HUES48 (cell line): ENCODE measurements at regions not wholly inside any gene's neighbourhood (a gene's known extent, or its start where the extent isn't known, plus 50 kb on each side); places are given as distances from the start of the nearest gene placed in this dataset.

Experiments used
- H3K27ac ChIP-seq: one replicate; pipeline ENCODE4 v1.7.0; 2013; ENCODE audit warnings: low read depth, low read length, inconsistent platforms
- H3K27me3 ChIP-seq: 2 replicates; pipeline ENCODE4 v1.6.1; 2013; ENCODE audit warnings: mild to moderate bottlenecking, low read length; ENCODE audit not compliant: control insufficient read depth, insufficient read depth
- H3K36me3 ChIP-seq: 2 replicates; pipeline ENCODE4 v1.6.1; 2013; ENCODE audit warnings: low read length; ENCODE audit not compliant: control insufficient read depth, insufficient read depth
- H3K4me1 ChIP-seq: 2 replicates; pipeline ENCODE4 v1.6.1; 2013; ENCODE audit warnings: mild to moderate bottlenecking, low read length; ENCODE audit not compliant: control insufficient read depth, insufficient read depth
- H3K4me3 ChIP-seq: 2 replicates; pipeline ENCODE4 v1.5.1; 2013; ENCODE audit warnings: mild to moderate bottlenecking, low read depth, low read length
- H3K9ac ChIP-seq: 2 replicates; pipeline ENCODE4 v1.6.1; 2013; ENCODE audit warnings: mild to moderate bottlenecking, low read depth, low read length, moderate library complexity
- H3K9me3 ChIP-seq: 2 replicates; pipeline ENCODE4 v1.6.1; 2013; ENCODE audit warnings: low read length; ENCODE audit not compliant: control insufficient read depth, insufficient read depth

- no peak overlapping the region for H3K9ac ChIP-seq
Observed at GRCh38 chr3:181976526-181976925, 264.8 kb downstream of the SOX2 start.

GRCh38 chr3:181985386-181985785, 273.7 kb downstream of the SOX2 start:
- Histone ChIP-seq H3K27ac (no peak overlapping the region), H3K4me1 (peaks cover 14% of the 10 kb centered on the region), H3K4me3 (no peak overlapping the region), H3K9me3 (no peaks in the 10 kb centered on the region), H3K36me3 (no peaks in the 10 kb centered on the region), H3K27me3 (no peaks in the 10 kb centered on the region), H3K9ac (no peak overlapping the region)

More at GRCh38 chr3:181976526-181976925, 264.8 kb downstream of the SOX2 start:
- Histone ChIP-seq H3K36me3 (no peaks in the 10 kb centered on the region), H3K27me3 (no peaks in the 10 kb centered on the region), H3K4me1 (peaks cover 3% of the 10 kb centered on the region; the same call in 1 of the 2 replicates), H3K9me3 (no peaks in the 10 kb centered on the region), H3K27ac (no peak overlapping the region), H3K4me3 (no peak overlapping the region)

GRCh38 chr3:181987736-181988135, 276.0 kb downstream of the SOX2 start:
- Histone ChIP-seq H3K4me3 (no peak overlapping the region), H3K27me3 (no peaks in the 10 kb centered on the region), H3K9ac (no peak overlapping the region), H3K36me3 (no peaks in the 10 kb centered on the region), H3K9me3 (no peaks in the 10 kb centered on the region), H3K27ac (no peak overlapping the region), H3K4me1 (peaks cover 10% of the 10 kb centered on the region)

DNA sequence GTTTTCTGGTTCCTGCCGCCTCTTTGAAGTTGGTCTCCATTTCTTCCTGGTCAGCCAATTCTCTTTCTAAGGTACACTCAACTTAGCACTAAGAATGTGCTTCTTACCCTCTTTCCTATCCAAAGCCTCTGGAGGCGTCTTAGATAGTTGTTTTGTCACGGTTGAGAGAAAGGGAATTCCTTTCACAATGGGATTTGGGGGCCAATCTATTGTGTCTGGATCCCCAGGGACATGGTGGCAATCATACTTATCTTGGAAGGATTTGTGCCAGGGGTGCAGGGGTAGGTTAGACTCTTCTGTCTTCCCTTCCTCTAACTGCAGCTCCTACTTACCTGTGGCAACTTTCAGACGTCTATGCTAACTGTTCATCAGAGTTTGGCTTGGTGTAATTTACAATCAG, 287.1 kb downstream of the SOX2 start:
- H3K9ac ChIP-seq: no peak overlapping the region
- H3K4me3 ChIP-seq: no peak overlapping the region
- H3K4me1 ChIP-seq: peaks cover 8% of the 10 kb centered on the region
- no peaks in the 10 kb centered on the region for H3K36me3 ChIP-seq
- H3K27ac ChIP-seq: no peak overlapping the region
- no peaks in the 10 kb centered on the region for H3K9me3 ChIP-seq
- no peaks in the 10 kb centered on the region for H3K27me3 ChIP-seq

GRCh38 chr3:181999314-181999713, 287.6 kb downstream of the SOX2 start:
- H3K4me3 ChIP-seq: no peak overlapping the region
- H3K9me3 ChIP-seq: no peaks in the 10 kb centered on the region
- H3K27me3 ChIP-seq: no peaks in the 10 kb centered on the region
- H3K4me1 ChIP-seq: peaks cover 8% of the 10 kb centered on the region
- no peak overlapping the region for H3K27ac ChIP-seq
- H3K36me3 ChIP-seq: no peaks in the 10 kb centered on the region
- H3K9ac ChIP-seq: no peak overlapping the region

GRCh38 chr3:182000447-182000846, 288.7 kb downstream of the SOX2 start:
- H3K9me3 ChIP-seq: no peaks in the 10 kb centered on the region
- no peak overlapping the region for H3K4me3 ChIP-seq
- no peak overlapping the region for H3K27ac ChIP-seq
- H3K9ac ChIP-seq: no peak overlapping the region
- no peaks in the 10 kb centered on the region for H3K27me3 ChIP-seq
- no peaks in the 10 kb centered on the region for H3K36me3 ChIP-seq
- H3K4me1 ChIP-seq: peaks cover 8% of the 10 kb centered on the region

DNA sequence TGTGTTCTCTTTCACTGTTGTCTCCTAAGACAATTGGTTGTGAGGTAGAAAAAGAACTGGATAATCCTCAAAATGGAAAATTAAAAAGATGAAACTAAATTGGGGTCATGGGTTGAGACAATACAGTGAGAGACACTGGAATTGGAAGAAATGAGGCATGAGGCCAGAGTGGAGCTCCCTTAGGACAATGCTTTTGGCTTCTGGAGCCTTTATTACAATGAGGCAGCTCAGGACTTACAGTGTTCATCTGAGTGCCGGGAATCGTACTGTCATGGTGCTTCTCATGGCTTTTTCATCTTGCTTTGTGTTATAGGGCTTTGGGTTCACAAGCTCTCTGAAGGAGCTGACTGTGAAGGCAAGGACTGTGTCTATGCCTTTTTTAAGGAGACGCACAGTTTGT, 293.5 kb downstream of the SOX2 start:
- no peak overlapping the region for H3K4me3 ChIP-seq
- H3K4me1 ChIP-seq: peaks cover 14% of the 10 kb centered on the region
- no peak overlapping the region for H3K27ac ChIP-seq
- no peaks in the 10 kb centered on the region for H3K9me3 ChIP-seq
- H3K27me3 ChIP-seq: no peaks in the 10 kb centered on the region
- no peak overlapping the region for H3K9ac ChIP-seq
- no peaks in the 10 kb centered on the region for H3K36me3 ChIP-seq

GRCh38 chr3:182005701-182006100, 294.0 kb downstream of the SOX2 start:
- Histone ChIP-seq H3K4me3 (no peak overlapping the region), H3K9ac (no peak overlapping the region), H3K27ac (no peak overlapping the region), H3K4me1 (peaks cover 9% of the 10 kb centered on the region), H3K9me3 (no peaks in the 10 kb centered on the region), H3K36me3 (no peaks in the 10 kb centered on the region), H3K27me3 (no peaks in the 10 kb centered on the region)

DNA sequence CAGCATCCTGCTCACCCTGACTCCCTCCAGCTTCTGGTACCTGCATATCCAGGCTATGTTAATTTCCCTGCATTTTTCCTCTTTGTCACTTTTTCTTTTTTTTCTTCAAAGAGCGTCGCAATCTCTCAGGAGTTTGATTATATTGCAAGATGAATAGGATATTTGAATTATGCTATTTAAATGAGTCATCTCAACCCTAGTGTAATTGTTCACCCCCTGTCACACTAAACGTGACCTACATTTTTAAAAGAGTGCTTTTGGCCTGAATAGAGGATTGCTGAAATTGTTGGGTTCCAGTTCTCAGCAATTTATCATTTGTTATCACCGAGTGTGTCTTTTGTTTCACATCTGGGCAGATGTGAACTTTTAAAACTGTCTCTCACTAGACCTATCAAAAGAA, 294.7 kb downstream of the SOX2 start:
- no peak overlapping the region for H3K27ac ChIP-seq
- H3K4me1 ChIP-seq: peaks cover 10% of the 10 kb centered on the region
- no peak overlapping the region for H3K9ac ChIP-seq
- no peaks in the 10 kb centered on the region for H3K36me3 ChIP-seq
- no peak overlapping the region for H3K4me3 ChIP-seq
- H3K9me3 ChIP-seq: no peaks in the 10 kb centered on the region
- H3K27me3 ChIP-seq: no peaks in the 10 kb centered on the region

GRCh38 chr3:182007441-182007840, 295.7 kb downstream of the SOX2 start:
- Histone ChIP-seq H3K27me3 (no peaks in the 10 kb centered on the region), H3K36me3 (no peaks in the 10 kb centered on the region), H3K4me1 (peaks cover 14% of the 10 kb centered on the region), H3K4me3 (no peak overlapping the region), H3K27ac (no peak overlapping the region), H3K9me3 (no peaks in the 10 kb centered on the region), H3K9ac (no peak overlapping the region)

GRCh38 chr3:182018361-182018760, 306.6 kb downstream of the SOX2 start:
- Histone ChIP-seq H3K4me3 (no peak overlapping the region), H3K4me1 (no peaks in the 10 kb centered on the region), H3K9ac (no peak overlapping the region), H3K27me3 (no peaks in the 10 kb centered on the region), H3K36me3 (no peaks in the 10 kb centered on the region), H3K9me3 (no peaks in the 10 kb centered on the region), H3K27ac (no peak overlapping the region)

DNA sequence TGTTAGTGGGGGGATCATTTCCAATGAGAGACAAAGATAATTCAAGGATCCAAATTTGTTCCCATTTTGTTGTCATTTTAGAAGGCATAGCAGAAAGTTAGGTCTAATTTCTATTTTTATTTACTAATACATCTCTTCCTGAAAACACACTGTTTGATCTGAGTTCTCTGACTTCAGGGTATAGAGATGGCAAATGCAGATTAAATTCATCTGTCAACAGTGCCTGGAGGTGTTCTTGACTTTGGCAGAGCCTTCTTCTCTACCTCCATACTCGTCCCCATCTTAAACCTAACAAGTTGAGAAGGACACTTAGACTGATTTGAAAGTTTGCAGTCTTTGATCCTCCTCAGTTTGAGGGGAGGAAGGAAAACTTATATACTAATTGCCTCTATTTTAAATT, 308.2 kb downstream of the SOX2 start:
- no peaks in the 10 kb centered on the region for H3K9me3 ChIP-seq
- H3K4me1 ChIP-seq: no peaks in the 10 kb centered on the region

More for the DNA sequence above, 308.2 kb downstream of the SOX2 start:
- H3K36me3 ChIP-seq: no peaks in the 10 kb centered on the region
- no peak overlapping the region for H3K9ac ChIP-seq
- H3K27ac ChIP-seq: no peak overlapping the region
- H3K27me3 ChIP-seq: no peaks in the 10 kb centered on the region
- no peak overlapping the region for H3K4me3 ChIP-seq
